ENCODE measurements at regions not wholly inside any gene's neighbourhood (a gene's known extent, or its start where the extent isn't known, plus 50 kb on each side); places are given as distances from the start of the nearest gene placed in this dataset.
"Not testable (repeated sequence)": the region's sequence is repeated elsewhere in the genome, so short reads cannot be mapped to it uniquely, and the experiment has no call there.

- Histone ChIP-seq H3K9me3 (no peaks in the 10 kb centered on the region), H3K4me3 (no peak overlapping the region), H3K36me3 (no peaks in the 10 kb centered on the region), H3K27ac (no peak overlapping the region), H3K27me3 (no peaks in the 10 kb centered on the region), H3K4me1 (no peaks in the 10 kb centered on the region)
- intact Hi-C loops (cut with DNase I) = no loop called here
- DNase-seq = no peak
- TF ChIP-seq, protein P1, sequence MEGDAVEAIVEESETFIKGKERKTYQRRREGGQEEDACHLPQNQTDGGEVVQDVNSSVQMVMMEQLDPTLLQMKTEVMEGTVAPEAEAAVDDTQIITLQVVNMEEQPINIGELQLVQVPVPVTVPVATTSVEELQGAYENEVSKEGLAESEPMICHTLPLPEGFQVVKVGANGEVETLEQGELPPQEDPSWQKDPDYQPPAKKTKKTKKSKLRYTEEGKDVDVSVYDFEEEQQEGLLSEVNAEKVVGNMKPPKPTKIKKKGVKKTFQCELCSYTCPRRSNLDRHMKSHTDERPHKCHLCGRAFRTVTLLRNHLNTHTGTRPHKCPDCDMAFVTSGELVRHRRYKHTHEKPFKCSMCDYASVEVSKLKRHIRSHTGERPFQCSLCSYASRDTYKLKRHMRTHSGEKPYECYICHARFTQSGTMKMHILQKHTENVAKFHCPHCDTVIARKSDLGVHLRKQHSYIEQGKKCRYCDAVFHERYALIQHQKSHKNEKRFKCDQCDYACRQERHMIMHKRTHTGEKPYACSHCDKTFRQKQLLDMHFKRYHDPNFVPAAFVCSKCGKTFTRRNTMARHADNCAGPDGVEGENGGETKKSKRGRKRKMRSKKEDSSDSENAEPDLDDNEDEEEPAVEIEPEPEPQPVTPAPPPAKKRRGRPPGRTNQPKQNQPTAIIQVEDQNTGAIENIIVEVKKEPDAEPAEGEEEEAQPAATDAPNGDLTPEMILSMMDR (IDR thresholded peaks at IDR 0.05) = no peak
- ATAC-seq = no peak
Measured at GRCh38 chr10:23657677-23658076, 218.8 kb downstream of the OTUD1 start.

- ATAC-seq; intact Hi-C loops (cut with DNase I); H3K27ac ChIP-seq; DNase-seq; H3K36me3 ChIP-seq; H3K27me3 ChIP-seq; H3K4me1 ChIP-seq; H3K9me3 ChIP-seq; H3K4me3 ChIP-seq: not testable (repeated sequence)
Measured at GRCh38 chr10:23671866-23672265, 233.0 kb downstream of the OTUD1 start.

DNA sequence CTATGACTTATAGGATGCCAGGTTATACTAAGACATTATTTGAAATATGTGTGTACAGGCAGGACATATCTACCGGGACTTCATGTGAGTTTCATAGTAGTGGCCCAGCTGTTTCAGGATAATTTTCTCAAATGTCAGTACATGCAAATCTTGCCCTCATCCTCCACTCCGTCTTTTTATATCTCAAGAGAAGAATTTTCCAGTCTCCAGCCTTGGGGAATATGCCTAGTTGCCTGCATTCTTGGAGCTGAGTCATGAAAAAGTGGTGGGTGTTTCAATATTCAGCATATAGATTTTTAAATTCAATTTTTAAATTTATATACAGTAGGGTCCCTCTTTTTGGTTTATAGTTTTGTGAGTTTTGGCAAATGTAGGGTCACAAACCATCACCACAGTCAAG is 236.7 kb downstream of the OTUD1 start:
- Histone ChIP-seq H3K4me3 (no peak overlapping the region), H3K36me3 (no peaks in the 10 kb centered on the region), H3K27me3 (peaks cover 4% of the 10 kb centered on the region), H3K9me3 (no peaks in the 10 kb centered on the region), H3K4me1 (no peaks in the 10 kb centered on the region), H3K27ac (no peak overlapping the region)
- DNase-seq = no peak
- ATAC-seq = no peak
- TF ChIP-seq, protein P1 (IDR thresholded peaks at IDR 0.05) = no peak
- intact Hi-C loops (cut with DNase I) = no loop called here

DNA sequence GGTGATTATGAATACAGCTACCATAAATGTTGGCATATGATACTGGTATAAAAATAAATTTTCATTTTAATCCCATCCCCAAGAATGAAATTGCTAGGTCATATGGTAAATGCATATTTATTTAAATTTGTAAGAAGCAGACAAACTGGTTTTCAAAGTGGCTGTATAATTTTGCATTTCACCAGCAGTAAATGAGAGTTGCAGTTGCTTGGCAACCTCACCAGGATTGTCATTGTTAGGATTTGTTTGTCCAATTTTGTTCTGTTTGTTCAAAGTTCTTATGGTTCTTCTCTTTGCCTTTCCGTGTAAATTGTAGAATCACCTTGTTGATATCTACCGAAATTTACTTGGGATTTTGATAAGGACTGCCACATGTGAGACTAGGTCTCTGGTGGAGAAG is 237.4 kb downstream of the OTUD1 start:
- Histone ChIP-seq H3K4me1 (no peaks in the 10 kb centered on the region), H3K27me3 (peaks cover 4% of the 10 kb centered on the region), H3K4me3 (no peak overlapping the region), H3K27ac (no peak overlapping the region), H3K36me3 (no peaks in the 10 kb centered on the region), H3K9me3 (no peaks in the 10 kb centered on the region)
- ATAC-seq (no peak), DNase-seq (no peak)
- intact Hi-C loops (cut with DNase I) = no loop called here
- TF ChIP-seq, protein P1 (IDR thresholded peaks at IDR 0.05) = no peak

GRCh38 chr10:23686722-23687121 is 247.8 kb downstream of the OTUD1 start:
- H3K27me3 ChIP-seq = no peaks in the 10 kb centered on the region
- H3K27ac ChIP-seq = no peak overlapping the region
- intact Hi-C loops (cut with DNase I) = no loop called here
- TF ChIP-seq, protein P1 (IDR thresholded peaks at IDR 0.05) = no peak
- ATAC-seq (no peak), DNase-seq (no peak)
- no peaks in the 10 kb centered on the region for H3K36me3 ChIP-seq
- H3K4me1 ChIP-seq = no peaks in the 10 kb centered on the region
- H3K9me3 ChIP-seq = no peaks in the 10 kb centered on the region
- H3K4me3 ChIP-seq = no peak overlapping the region

GRCh38 chr10:23692736-23693135 is 253.9 kb downstream of the OTUD1 start:
- Histone ChIP-seq H3K27me3 (peaks cover 53% of the 10 kb centered on the region), H3K27ac (no peak overlapping the region), H3K4me3 (no peak overlapping the region), H3K4me1 (peaks cover 8% of the 10 kb centered on the region), H3K9me3 (no peaks in the 10 kb centered on the region), H3K36me3 (no peaks in the 10 kb centered on the region)
- ATAC-seq = no peak
- intact Hi-C loops (cut with DNase I) = no loop called here
- TF ChIP-seq, protein P1 (IDR thresholded peaks at IDR 0.05) = no peak
- no peak for DNase-seq

Data from upper lobe of right lung (tissue), 1 donor.